ENCODE measurements at regions not wholly inside any gene's neighbourhood (a gene's known extent, or its start where the extent isn't known, plus 50 kb on each side); places are given as distances from the start of the nearest gene placed in this dataset.
"Not testable (repeated sequence)": the region's sequence is repeated elsewhere in the genome, so short reads cannot be mapped to it uniquely, and the experiment has no call there.

DNA sequence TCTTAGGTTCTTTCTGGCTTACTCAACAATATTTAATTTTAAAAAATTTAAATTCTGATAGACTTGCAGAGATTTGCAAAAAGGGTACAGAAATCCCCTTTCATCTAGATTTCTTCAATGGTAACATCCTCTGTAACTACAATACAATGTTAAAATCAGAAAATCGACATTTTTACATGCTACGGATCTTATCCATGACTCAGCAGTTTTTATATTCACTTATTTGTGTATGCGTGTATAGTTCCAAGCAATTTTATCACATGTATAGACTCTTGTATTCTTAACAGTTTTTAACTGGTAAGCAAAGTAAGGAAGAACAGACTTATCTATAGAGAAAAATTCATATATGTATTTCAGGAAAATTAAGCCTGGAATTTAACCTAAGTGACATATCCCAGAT is 256.1 kb upstream of the MEX3C start:
- DNase-seq (ENCODE audit: low read depth in 2 of 2): no peak

DNA sequence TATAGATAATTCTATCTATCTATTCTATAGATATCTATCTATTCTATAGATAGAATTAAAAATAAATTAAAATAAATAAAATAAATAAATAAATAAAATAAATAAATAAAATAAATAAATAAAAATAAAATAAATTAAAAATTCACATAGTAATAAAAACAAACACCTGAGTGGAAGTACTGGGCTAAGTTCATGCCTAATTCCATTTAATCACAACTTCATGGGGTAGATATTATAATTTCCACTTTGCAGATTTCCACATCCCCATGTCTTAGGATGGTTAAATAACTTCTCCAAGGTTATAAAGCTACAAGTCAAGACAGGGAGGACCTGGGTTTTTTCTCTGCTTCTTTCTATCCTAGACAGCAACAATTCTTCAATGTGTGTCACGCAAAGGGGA is 261.4 kb upstream of the MEX3C start:
- no peak for DNase-seq (ENCODE audit: low read depth in 2 of 2)

DNA sequence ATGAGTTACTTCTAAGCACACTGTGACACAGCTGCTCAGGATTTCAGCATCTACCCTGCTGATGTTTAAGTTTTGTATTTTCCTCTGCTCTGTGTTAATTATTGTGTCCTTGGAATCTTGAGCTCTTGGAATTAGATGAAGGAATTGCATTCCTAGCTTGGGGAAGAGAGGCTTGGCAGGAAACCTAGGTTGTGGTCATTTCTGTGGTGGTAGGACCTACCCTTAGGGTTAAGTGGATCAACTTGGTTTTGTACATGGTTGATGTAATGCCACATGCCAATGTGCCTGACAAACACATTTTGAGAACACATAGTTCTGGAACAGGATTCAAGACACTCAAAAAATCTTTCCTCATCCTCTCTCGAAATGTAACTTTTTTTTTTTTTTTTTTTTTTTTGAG is 264.5 kb upstream of the MEX3C start:
- DNase-seq (ENCODE audit: low read depth in 2 of 2): no peak

DNA sequence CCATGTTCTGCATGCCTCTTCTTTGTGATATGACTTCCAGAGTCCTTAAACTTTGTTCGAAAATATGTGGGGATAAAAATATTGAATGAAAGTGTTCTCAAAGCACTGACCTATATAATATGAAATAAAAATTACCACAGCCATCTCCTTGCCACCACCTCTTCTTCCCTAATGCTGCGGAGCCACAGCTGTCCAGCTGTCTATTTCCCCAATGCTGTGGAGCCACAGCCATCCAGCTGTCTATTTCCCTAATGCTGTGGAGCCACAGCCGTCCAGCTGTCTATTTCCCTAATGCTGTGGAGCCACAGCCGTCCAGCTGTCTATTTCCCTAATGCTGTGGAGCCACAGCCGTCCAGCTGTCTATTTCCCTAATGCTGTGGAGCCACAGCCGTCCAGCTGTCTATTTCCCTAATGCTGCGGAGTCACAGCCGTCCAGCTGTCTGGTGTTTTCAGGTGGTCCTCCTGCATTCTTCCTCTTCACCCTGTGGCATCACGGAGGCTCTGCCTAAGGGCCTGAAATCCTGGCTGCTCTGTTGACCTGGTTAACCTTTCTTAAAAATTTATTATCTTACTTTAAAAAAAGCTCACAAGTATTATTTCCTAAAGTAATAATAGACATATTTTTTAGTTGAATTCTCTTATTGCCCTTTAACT is 266.1 kb upstream of the MEX3C start:
- no peak for DNase-seq (ENCODE audit: low read depth in 2 of 2)

DNA sequence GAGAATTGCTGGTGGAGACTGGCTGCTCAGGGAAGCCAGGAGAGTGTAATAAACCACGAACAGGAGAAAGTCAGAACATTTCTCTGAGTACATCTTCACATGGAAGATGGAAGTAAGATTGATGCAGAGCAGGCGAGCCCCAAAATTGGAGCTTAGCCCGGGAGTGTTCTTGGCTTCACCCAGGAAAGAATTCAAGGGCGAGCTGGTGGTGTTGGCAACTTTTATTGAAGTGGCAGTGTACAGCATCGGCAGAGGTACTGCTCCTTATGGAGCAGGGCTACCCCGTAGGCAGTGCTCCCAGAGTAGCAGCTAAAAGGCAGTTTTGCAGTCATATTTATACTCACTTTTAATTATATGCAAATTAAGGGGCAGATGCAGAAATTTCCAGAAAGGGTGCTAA is 281.4 kb upstream of the MEX3C start:
- DNase-seq (ENCODE audit: low read depth in 2 of 2): no peak

DNA sequence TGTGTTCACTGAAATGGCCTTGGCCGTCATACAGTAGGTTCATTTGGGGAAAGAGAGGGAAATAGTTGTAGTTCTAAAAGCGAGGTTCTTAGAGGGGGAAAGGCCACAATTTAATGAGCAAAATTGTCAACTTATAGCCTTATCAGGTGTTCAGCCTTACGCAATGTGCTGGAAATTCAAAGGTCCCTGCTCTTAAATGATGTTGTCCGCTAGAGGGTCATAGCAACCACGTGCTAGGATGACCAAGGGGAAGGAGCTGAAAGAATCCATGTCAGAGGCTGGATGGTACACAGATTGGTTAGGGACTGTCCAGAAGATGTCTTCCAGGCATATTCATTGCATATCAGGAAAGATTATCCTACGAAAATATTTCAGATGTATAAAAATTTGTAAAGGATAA is 282.3 kb upstream of the MEX3C start:
- no peak for DNase-seq (ENCODE audit: low read depth in 2 of 2)

DNA sequence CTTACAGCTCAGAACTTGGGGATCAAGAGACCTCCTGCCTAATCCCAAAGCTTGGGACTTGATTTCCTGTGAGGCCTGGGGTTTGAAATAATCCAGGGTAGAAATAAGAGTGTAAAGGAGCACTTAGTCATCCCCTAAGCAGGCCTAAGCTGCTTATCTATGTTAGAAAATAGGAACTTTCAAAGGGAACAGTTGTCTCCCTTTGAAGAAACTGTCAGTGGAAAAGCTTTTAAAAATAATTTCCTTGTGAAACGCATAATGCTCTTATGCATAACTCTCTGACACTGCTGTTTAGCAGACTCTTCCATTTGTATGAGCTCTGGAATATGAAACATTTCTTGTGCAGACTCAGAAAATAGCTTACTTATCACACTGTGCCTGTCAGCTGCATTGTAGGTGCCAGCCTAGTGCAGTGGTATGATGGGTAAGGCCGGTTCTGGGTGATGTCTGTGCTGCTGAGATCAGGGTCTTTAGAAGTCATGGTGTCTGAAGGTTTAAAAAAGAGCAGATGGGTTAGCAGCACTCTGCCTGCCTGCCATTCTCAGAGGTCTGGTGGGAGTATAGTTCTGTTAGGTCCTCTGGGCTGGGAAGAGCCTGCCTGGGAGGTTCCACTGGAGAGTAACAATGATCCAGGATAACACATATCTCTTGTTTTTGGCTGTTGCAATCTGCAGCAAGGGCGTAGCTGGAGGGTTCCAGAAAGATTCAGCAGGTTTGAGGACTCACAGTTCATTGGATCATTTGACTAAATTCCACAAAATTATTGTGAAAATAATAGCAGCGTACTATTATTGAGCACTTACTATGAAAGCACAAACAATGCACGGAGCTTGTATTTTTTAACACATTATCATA is 283.2 kb upstream of the MEX3C start:
- no peak for DNase-seq (ENCODE audit: low read depth in 2 of 2)

DNA sequence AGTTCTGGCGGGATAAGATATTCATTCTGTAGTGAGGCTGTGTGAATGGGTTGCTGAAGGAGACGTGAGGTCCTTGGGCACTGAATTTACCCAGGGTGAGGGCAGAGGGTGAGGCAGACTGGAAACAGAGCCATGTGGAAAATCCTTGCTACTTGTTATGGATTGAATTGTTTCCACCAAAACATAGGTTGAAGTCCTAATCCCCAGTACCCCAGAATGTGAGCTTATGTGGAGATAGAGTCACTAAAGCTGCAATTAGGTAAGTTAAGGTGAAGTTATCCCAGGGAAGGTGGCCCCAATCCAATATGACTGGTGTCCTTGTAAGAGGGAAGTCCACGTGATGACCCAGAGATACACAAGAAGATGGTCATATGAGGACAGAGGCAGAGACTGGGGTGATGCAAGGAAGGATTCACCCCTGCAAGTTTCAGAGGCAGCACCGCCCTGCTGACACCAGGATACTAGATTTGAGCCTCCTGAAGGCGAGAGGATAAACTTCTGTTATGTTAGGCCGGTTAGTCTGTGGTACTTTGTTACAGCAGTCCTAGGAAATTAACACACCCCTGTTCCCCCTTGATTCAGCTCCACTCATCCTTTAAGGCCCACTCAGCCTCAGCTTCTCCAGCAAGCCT is 289.4 kb upstream of the MEX3C start:
- no peak for DNase-seq (ENCODE audit: low read depth in 2 of 2)

DNA sequence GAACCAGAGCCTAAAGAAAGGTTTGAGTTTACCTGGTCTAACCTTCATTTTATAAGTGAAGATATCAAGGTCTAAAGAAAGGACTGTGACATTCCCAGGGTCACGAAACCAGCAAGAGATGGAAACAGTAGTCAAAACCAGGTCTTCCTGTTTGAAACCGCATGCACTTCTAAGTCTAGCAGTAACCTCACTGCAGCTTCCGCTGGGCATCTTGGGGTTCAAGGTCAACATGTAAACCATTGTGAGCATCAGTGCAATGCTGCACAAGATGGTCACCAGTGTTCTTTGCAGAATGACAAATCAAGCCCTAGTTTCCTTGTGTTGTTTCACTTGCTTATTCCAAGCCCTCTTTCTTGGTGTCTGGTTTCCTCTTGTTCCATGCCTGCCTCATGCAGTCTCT is 292.9 kb upstream of the MEX3C start:
- DNase-seq (ENCODE audit: low read depth in 2 of 2): no peak

DNA sequence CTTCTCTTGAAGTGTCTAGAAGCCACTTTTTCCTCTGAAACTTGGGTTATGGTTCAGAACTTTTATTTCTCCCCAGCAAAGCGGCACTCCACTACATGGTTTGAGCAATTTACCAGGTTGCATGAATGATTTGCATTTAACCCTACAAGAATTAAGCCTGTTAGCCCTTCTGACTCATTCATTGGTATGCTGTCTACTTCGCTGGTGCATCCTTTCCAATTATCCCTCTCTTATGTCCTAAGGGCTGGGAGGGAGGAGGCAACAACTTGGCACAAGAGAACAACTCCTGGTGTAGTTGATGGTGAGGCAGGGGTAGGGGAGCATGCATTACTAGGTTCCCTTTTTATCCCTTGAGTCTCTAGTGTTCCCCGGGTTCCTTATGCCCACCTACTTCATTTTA is 293.4 kb upstream of the MEX3C start:
- no peak for DNase-seq (ENCODE audit: low read depth in 2 of 2)

DNA sequence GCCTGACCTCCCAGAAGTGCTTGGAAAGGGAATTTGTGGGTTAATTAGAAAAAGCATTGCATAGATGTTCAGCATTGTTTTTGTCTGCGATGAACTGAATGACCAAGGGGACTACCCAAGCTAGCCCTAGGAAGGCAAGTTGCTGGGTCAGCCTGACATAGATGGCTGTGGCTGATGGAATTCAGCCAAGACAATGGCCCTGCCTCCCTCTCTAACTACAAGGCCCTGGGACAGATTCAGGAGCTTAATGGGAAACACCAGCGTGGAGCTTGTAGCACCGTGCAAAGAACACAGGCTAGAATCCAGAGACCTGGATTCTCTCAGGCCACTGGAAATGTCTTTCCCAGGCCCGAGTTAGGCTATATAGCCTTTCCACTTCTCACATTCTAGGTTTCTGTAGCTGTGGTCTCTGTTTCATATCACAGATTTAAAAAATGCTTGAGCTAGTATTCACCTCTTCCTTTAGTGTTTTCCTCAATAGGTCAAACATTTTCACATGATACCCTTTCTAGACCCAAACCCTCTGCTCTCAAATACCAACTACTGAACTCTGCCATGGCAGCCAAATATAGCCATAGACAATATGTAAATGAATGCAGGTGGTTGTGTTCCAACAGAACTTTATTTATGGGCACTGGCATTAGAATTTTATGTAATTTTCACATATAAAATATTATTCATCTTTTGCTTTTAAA is 294.3 kb upstream of the MEX3C start:
- DNase-seq (ENCODE audit: low read depth in 2 of 2): no peak

DNA sequence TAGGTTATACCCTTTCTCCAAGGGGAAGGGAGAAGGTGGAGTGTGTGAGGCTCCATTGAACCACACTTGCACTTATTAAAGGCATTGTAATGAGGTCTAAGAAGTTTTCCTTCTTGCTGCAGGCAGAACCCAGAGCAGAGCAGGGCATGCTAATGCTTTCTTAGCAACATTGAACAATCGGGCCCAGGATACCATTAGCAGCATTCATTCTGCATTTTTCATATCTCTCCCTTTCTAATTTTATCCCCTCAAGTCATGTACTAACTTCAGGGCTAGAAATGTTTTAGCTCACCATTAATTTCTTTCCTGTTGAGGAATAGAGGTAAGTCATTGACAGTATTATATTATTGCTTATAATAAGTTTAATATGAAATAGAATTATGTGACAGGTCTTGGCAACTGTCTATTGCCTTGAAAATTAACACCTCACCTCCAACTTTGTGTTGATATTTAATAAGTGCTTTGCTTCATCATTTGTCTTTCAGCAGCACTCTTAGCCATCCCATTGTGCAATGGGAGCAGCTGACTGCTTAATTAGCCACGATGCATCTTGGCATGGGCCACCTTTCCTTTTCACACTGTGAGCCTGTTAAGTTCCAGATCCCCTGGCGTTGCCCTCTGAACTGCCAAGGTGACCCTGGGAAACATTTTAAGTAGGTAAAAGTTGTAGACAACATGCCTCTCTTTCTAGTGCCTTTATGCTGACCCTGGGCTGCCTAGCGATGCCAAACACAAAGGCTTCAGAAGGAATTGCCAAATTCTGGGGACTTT is 300.8 kb upstream of the MEX3C start:
- DNase-seq (ENCODE audit: low read depth in 2 of 2): no peak

DNA sequence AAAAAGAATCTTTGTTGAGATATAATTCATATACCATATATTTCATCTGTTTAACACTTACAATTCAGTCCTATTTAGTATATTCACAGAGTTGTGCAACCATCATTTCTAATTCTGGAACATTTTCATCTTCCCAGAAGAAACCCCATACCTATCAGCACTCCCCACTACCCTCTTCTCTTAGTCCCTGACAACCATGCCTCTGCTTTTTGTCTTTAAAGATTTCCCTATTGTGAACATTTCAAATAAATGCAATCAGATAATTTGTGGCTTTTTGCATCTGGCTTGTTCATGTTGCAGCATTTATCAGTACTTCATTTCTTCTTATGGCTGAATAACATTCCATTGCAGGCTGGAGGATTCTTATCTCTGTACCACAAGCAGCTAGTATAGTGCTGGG is 305.9 kb upstream of the MEX3C start:
- DNase-seq (ENCODE audit: low read depth in 2 of 2): no peak

DNA sequence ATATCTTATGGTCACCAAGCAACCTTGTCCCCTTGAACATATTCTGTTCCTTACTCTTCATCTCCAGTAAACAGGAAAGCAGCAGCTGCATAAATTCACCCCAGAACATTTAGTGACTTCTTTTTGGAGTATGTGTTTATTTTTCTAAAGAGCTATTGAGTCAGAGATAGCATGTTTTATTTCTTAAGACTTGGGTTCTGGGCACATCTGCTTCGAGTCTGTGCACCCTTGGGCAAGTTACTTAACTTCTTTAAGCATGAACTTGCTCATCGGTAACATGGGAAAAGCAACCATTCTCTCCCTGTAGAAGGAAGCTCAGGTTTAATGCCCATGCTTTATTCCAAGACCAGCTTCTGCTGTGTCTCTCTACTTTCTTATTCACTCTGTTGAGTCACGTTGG is 309.3 kb upstream of the MEX3C start:
- no peak for DNase-seq (ENCODE audit: low read depth in 2 of 2)

DNA sequence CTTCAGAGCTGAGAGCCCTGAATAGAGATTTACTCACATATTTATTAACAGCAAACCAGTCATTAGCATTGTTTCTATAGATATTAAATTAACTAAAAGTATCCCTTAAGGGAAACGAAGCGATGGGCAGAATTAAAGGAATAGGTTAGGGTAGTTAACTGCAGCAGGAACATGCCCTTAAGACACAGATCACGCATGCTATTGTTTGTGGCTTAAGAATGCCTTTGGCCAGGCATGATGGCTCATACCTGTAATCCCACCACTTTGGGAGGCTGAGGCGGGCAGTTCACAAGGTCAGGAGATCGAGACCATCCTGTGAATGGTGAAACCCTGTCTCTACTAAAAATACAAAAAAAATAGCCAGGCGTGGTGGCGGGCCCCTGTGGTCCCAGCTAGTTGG is 310.9 kb upstream of the MEX3C start:
- DNase-seq (ENCODE audit: low read depth in 2 of 2): not testable (repeated sequence)

DNA sequence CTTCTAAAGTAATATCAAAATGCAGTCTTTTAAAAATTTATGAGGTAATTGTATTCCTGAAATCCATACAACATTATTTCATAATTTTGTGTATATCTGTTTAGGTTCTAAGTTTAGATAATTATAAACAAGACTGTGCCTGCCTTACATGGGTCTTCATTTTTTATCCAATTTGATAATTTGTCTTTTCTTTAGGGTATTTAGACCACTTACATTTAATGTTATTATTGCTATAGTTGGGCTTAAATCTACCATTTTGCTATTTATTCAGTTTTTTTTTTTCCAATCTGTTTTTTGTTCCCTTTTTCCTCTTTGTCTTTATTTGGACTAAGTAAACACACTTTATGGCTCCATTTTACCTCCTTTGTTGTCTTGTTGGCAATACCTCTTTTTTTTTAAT is 312.5 kb upstream of the MEX3C start:
- no peak for DNase-seq (ENCODE audit: low read depth in 2 of 2)

DNA sequence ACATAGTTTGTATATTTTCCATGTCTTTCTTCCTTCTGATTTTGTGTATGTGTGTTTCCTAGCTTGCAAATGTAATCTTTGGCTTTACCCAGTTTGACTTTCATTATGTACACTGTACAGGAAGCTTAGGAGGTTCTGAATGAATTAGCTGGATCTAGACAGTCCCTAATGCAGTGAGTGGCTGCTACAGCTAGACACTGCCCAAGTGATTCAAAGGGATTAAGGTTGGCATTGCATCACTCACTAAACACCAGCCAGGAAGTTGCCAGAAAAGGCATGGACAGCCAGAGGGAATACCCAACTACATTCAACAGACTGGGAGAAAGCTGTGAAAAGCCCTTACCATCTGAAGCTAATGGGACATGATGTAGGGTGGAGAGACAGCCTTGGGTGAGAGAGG is 316.0 kb upstream of the MEX3C start:
- no peak for DNase-seq (ENCODE audit: low read depth in 2 of 2)

DNA sequence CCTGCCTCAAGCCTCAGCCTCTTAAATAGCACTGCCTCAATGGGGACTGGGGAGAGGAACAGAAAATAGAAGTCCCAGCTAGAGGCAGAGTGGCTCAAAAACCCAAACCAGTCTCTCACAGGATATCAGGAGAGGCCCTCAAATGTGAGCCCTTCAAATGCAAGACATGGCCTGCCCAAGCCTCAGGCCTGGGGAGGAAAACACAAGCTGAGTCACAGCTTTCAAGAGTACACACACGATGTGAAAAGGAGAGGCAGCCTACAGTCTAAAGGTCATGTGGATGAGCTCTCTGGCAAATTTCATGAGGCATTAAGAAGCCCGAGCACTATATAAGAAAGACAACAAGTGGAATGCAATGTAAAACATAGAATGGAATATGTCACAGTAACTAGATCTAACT is 316.6 kb upstream of the MEX3C start:
- no peak for DNase-seq (ENCODE audit: low read depth in 2 of 2)

DNA sequence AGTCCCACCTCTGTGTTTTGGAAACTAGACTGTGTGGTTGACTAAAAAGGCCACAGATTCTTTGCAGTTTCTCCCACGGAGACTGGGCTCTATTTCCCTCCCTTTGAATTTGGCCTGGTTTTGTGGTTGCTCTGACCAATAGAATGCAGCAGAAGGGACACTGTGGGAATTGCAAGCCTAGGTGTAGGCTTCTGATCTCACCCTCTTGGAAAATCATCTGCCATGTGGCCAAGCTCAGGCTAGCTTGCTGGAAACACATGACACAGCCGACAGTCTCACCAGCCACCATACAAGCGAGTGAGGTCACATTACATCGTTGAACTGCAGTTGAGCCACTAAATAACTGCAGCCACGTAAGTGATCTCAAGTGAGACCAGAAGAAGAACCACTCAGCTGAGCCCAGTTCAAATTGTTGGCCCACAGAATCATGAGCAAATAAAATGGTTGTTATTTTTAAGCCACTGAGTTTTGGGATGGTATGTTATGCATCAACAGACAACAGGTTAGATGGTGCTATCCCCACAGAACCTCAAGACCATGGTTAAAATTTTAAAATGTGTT is 319.1 kb upstream of the MEX3C start:
- DNase-seq (ENCODE audit: low read depth in 2 of 2): no peak

DNA sequence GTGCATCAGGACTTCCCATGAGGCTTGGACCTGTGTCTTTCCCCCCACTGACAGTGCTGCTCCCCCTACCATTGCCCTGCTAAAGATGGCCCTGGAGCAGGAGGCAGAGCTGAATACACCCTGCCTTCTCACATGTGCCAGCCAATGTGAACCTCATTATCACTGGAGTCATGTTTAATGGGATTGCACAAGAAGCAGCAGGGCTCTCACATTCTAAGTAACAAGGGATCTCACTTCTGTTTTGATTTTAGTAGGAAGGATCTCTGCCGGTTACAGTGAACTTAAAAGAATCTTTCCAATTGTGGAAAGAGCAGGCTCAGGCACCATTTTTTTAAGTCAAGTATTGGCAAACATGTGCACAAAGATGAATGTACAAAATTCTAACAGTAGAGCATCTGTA is 322.1 kb upstream of the MEX3C start:
- DNase-seq (ENCODE audit: low read depth in 2 of 2): no peak

DNA sequence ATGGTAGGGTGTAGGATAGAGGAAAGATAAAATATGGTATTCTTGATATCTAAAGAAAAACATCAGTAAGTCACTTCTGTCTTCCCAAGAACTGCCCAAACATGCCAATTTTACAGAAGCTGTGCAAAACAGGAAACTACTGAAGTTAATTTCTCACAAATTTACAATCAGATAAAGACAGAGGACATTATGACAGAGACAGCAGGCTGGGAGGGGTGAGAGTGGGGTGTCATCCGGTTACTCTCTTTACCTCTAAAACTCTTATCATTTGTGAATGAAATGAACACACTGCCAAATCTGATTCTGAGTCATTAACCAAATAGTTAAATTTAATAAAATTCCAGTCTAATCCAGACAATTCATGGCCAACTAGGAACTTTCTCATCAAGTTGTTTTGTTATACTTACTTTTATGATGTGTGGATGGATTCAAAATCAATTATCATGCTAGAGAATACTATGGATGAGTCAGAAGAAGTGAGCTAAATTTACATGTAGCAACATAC is 323.2 kb upstream of the MEX3C start:
- DNase-seq (ENCODE audit: low read depth in 2 of 2): no peak

All from fibroblast of skin of left quadriceps (primary cell).